GM21576 (cell line): ENCODE measurements at regions not wholly inside any gene's neighbourhood (a gene's known extent, or its start where the extent isn't known, plus 50 kb on each side); places are given as distances from the start of the nearest gene placed in this dataset.

ENCODE experiments used
- ATAC-seq: cut with Tn5 transposase; IDR thresholded peaks from one replicate; pipeline ENCODE4 v1.9.1; 2021; ENCODE audit warnings: mild to moderate bottlenecking, moderate library complexity; ENCODE audit not compliant: unreplicated experiment

DNA sequence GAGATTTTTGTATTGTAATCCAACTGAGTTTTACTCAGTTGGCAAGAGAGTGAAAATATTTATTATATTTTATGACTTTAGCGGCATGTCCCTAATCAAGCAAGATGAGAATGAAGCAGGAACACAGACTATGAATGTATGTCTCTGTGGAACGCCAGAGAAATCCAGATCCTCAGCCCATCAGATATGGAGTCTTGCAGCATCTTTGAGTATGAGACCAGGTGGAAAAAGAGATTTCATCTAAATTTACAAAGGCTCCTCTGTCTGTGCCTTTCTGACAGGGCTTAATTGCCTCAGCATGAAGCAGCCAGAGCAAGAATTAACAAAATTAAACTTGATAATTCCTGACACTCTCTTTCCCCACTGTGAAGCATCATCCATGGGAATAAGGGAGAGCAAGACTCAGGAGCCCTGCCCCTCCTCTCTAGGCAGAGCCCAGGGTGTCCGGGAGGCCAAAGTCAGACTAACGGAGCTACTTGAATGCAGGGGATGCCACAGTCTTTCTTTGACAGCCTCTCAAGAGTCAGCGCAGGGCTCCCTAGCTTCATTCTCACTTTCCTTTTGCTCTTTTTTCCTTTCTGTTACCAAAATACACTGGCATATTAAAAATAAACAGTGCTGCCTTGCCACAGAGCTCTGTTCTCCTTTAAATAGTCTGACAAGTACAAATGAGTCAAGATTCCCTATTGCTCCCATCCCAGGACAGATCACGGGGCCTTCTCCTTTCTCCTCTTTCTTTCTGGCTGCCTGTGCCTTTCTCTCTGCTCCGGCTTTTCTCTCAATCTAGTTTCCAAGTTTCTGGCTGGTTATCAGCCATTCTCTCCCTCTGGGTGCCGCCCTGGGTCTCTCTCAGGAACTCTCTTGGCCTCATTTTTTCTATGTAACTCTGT is 132.2 kb upstream of the INHBA start:
- no peak for ATAC-seq

- no peak for ATAC-seq
These were observed 130.1 kb upstream of the INHBA start for GRCh38 chr7:41832941-41833340.

GRCh38 chr7:41830271-41830670 is 127.4 kb upstream of the INHBA start:
- no peak for ATAC-seq

- ATAC-seq: no peak
These were observed 126.0 kb upstream of the INHBA start for GRCh38 chr7:41828911-41829310.

GRCh38 chr7:41826641-41827040 is 123.8 kb upstream of the INHBA start:
- no peak for ATAC-seq

- ATAC-seq: no peak
These were observed 123.1 kb upstream of the INHBA start for GRCh38 chr7:41825927-41826480.

DNA sequence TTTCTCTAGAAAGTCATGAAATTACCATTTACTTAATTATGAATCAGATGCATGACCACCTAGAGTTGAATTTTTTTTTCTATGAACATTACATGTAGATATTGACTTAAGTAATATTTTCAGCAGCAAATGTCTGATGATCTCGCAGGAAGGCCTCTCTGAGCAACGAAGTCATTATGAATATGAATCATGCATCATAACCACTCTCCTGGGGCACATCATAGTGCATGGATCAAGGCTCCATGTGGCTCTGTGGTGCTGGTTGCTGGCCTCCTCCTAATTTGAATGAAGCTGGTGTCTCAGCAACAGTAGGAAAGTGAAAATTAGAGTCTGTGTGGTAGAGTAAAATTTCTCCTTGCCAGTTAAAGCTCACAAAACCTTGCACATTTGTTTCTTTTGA is 121.4 kb upstream of the INHBA start:
- ATAC-seq: no peak

GRCh38 chr7:41822259-41822817 is 119.4 kb upstream of the INHBA start:
- no peak for ATAC-seq

- ATAC-seq: no peak
These were observed 118.8 kb upstream of the INHBA start for GRCh38 chr7:41821521-41822213.

DNA sequence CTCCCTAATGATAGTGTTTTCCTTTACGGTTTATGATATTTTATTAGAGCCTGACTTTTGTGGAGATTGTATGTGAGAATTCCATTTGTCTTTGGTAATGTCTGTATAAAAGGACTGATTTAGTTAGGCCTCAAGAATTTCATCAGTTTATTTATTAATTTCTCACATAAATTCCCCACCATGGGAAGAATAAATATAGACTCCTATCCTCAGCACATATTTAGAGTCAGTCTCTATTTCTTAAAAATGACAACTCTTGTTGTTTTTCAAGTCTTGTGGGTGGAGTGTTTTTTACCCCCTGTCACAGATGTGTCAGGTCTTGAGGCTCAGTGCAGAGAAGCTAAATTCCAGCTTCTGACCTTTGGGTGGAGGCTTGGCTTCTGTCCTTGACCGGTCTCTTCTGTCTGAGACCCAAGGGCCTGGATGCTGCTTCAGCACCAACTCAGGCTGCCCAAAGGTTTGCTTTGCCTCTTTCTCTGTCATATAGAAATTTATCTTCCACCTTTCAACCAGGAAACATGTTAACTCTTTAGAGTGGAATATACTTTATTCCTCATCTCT is 117.3 kb upstream of the INHBA start:
- ATAC-seq: no peak

GRCh38 chr7:41819645-41820044 is 116.8 kb upstream of the INHBA start:
- ATAC-seq: no peak

DNA sequence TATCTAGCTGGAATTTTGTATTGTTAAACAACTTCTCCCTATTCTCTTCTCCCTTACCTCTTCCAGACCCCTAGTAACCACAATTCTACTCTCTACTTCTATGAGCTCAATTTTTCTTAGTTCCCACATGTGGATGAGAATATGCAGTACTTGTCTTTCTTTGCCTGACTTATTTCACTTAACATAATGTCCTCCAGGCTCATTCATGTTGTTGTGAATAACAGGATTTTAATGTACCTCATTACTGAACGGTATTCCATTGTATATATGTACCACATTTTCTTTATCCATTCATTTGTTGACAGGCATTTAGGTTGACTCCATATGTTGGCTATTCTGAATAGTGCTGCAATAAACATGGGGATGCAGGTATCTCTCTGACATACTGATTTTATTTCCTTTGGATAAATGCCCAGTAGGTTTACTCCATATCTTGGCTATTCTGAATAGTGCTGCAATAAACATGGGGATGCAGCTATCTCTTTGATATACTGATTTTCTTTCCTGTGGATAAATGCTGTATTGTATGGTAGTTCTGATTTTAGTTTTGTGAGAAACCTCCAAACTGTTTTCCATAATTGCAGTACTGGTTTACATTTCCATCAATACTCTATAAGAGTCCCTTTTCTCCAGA is 116.0 kb upstream of the INHBA start:
- no peak for ATAC-seq

DNA sequence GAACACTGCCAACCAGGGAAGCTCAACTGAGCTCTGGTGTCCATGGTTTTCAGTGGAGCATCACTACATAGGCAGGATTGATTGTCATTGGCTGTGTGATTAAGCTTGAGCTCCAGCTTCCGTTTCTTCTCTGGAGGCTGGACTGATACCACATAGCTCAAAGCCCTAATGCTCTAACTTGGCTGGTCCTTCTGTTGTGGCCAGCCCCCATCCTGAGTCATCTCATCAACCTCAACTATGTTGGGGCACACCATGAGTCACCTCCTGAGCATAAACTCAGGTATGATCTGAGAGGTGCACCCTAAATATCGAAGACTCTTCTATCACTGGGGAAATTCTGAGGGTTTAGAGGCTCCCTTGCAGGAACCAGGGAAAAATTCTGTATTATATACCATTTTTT is 114.5 kb upstream of the INHBA start:
- peak; percentile 54 for ATAC-seq

GRCh38 chr7:41816111-41816510 is 113.2 kb upstream of the INHBA start:
- peak; percentile 59 for ATAC-seq

GRCh38 chr7:41814888-41815287 is 112.0 kb upstream of the INHBA start:
- ATAC-seq: no peak

- no peak for ATAC-seq
These were observed 110.4 kb upstream of the INHBA start for GRCh38 chr7:41813286-41813685.

DNA sequence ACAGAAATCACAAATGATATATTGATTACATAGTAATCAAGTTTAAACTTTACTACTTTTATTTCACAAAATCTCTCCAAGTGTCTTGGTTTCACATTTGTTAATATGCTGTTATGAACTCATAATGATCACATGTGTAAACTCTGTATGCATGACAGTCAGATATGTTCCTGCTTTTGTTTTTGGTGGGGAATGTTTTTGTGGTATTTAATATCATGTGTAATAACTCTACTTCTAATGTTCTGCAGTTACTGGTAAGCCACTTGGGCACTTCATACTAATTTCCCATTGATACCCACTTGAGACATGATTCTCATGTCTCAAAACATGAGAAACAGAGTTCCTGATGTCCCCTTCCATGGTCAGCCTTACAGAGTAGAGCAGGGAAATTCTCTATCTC is 109.1 kb upstream of the INHBA start:
- ATAC-seq: no peak

GRCh38 chr7:41809940-41810576 is 107.2 kb upstream of the INHBA start:
- peak; percentile 93 for ATAC-seq

DNA sequence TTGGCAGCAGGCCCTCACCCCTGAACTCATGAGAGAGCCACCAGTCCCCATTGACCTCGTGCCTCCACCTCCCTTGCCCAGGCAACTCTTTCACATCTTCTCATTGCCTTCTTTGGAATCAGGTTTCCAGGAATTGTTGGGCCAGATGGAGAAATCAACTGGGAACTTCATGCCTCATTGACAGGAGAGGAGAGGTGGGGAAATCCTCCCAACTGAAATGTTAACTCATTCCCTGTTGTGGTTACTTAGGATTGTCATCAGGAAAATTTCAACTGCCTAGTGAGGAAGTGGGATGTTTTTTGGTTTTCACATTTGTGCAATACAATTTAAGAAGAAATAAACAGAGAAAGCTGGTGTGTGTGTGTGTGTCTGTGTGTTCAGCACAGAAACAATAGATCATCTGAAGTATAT is 106.6 kb upstream of the INHBA start:
- no peak for ATAC-seq

GRCh38 chr7:41809116-41809515 is 106.2 kb upstream of the INHBA start:
- ATAC-seq: no peak
